NB4 (cell line): ENCODE measurements at regions not wholly inside any gene's neighbourhood (a gene's known extent, or its start where the extent isn't known, plus 50 kb on each side); places are given as distances from the start of the nearest gene placed in this dataset.
A peak's percentile ranks its signal among the peaks of the same experiment; 100 is the strongest.
"Not testable (repeated sequence)": the region's sequence is repeated elsewhere in the genome, so short reads cannot be mapped to it uniquely, and the experiment has no call there.

Experiments
- DNase-seq: peaks from one replicate; pipeline ENCODE4 v3.0.0; 2010; ENCODE audit warnings: low read depth
- H3K4me3 ChIP-seq: one replicate; pipeline ENCODE4 v1.5.1; 2011; ENCODE audit warnings: mild to moderate bottlenecking, low read depth, low read length, moderate library complexity

DNA sequence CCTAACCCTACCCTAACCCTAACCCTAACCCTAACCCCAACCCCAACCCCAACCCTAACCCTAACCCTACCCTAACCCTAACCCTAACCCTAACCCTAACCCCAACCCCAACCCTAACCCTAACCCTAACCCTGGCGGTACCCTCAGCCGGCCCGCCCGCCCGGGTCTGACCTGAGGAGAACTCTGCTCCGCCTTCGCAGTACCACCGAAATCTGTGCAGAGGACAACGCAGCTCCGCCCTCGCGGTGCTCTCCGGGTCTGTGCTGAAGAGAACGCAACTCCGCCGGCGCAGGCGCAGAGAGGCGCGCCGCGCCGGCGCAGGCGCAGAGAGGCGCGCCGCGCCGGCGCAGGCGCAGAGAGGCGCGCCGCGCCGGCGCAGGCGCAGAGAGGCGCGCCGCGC lies 56.1 kb upstream of the IQSEC3 start:
- DNase-seq, H3K4me3 ChIP-seq: not testable (repeated sequence)

DNA sequence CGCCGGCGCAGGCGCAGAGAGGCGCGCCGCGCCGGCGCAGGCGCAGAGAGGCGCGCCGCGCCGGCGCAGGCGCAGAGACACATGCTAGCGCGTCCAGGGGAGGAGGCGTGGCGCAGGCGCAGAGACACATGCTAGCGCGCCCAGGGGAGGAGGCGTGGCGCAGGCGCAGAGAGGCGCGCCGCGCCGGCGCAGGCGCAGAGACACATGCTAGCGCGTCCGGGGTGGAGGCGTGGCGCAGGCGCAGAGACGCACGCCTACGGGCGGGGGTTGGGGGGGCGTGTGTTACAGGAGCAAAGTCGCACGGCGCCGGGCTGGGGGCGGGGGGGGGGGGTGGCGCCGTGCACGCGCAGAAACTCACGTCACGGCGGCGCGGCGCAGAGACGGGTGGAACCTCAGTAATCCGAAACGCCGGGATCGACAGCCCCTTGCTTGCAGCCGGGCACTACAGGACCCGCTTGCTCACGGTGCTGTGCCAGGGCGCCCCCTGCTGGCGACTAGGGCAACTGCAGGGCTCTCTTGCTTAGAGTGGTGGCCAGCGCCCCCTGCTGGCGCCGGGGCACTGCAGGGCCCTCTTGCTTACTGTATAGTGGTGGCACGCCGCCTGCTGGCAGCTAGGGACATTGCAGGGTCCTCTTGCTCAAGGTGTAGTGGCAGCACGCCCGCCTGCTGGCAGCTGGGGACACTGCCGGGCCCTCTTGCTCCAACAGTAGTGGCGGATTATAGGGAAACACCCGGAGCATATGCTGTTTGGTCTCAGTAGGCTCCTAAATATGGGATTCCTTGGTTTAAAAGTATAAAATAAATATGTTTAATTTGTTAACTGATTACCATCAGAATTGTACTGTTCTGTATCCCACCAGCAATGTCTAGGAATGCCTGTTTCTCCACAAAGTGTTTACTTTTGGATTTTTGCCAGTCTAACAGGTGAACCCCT lies 55.4 kb upstream of the IQSEC3 start:
- H3K4me3 ChIP-seq, result not testable (repeated sequence)
- DNase-seq, result peak; percentile 47

DNA sequence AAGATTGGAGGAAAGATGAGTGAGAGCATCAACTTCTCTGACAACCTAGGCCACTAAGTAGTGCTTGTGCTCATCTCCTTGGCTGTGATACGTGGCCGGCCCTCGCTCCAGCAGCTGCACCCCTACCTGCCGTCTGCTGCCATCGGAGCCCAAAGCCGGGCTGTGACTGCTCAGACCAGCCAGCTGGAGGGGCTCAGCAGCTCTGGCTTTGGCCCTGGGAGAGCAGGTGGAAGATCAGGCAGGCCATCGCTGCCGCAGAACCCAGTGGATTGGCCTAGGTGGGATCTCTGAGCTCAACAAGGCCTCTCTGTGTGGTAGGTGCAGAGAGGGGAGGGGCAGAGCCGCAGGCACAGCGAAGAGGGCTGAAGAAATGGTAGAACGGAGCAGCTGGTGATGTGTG lies 54.3 kb upstream of the IQSEC3 start:
- not testable (repeated sequence) for DNase-seq, H3K4me3 ChIP-seq

DNA sequence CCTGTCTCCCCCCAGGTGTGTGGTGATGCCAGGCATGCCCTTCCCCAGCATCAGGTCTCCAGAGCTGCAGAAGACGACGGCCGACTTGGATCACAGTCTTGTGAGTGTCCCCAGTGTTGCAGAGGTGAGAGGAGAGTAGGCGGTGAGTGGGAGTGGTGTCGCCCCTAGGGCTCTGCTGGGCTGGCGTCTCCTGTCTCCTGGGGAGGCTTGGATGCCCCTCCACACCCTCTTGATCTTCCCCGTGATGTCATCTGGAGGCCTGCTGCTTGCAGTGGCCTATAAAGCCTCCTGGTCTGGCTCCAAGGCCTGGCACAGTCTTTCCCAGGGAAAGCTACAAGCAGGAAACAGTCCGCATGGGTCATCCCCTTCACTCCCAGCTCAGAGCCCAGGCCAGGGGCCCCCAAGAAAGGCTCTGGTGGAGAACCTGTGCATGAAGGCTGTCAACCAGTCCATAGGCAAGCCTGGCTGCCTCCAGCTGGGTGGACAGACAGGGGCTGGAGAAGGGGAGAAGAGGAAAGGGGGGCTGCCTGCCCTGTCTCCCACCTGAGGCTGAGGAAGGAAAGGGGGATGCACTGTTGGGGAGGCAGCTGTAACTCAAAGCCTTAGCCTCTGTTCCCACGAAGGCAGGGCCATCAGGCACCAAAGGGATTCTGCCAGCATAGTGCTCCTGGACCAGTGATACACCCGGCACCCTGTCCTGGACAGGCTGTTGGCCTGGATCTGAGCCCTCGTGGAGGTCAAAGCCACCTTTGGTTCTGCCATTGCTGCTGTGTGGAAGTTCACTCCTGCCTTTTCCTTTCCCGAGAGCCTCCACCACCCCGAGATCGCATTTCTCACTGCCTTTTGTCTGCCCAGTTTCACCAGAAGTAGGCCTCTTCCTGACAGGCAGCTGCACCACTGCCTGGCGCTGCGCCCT lies 53.6 kb upstream of the IQSEC3 start:
- DNase-seq, H3K4me3 ChIP-seq: not testable (repeated sequence)

DNA sequence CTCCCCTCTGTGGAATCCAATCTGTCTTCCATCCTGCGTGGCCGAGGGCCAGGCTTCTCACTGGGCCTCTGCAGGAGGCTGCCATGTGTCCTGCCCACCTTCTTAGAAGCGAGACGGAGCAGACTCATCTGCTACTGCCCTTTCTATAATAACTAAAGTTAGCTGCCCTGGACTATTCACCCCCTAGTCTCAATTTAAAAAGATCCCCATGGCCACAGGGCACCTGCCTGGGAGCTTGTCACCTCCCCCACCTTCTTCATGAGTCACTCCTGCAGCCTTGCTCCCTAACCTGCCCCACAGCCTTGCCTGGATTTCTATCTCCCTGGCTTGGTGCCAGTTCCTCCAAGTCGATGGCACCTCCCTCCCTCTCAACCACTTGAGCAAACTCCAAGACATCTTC lies 52.7 kb upstream of the IQSEC3 start:
- not testable (repeated sequence) for H3K4me3 ChIP-seq
- peak; percentile 56 for DNase-seq

DNA sequence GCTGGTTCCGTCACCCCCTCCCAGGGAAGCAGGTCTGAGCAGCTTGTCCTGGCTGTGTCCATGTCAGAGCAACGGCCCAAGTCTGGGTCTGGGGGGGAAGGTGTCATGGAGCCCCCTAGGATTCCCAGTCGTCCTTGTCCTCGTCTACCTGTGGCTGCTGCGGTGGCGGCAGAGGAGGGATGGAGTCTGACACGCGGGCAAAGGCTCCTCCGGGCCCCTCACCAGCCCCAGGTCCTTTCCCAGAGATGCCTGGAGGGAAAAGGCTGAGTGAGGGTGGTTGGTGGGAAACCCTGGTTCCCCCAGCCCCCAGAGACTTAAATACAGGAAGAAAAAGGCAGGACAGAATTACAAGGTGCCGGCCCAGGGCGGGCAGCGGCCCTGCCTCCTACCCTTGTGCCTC lies 51.9 kb upstream of the IQSEC3 start:
- not testable (repeated sequence) for DNase-seq, H3K4me3 ChIP-seq

DNA sequence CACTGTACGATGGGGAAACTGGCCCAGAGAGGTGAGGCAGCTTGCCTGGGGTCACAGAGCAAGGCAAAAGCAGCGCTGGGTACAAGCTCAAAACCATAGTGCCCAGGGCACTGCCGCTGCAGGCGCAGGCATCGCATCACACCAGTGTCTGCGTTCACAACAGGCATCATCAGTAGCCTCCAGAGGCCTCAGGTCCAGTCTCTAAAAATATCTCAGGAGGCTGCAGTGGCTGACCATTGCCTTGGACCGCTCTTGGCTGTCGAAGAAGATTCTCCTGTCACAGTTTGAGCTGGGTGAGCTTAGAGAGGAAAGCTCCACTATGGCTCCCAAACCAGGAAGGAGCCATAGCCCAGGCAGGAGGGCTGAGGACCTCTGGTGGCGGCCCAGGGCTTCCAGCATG lies 51.2 kb upstream of the IQSEC3 start:
- not testable (repeated sequence) for H3K4me3 ChIP-seq, DNase-seq

DNA sequence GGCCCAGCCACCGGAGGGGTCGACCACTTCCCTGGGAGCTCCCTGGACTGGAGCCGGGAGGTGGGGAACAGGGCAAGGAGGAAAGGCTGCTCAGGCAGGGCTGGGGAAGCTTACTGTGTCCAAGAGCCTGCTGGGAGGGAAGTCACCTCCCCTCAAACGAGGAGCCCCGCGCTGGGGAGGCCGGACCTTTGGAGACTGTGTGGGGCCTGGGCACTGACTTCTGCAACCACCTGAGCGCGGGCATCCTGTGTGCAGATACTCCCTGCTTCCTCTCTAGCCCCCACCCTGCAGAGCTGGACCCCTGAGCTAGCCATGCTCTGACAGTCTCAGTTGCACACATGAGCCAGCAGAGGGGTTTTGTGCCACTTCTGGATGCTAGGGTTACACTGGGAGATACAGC lies 50.5 kb upstream of the IQSEC3 start:
- DNase-seq, H3K4me3 ChIP-seq: not testable (repeated sequence)

DNA sequence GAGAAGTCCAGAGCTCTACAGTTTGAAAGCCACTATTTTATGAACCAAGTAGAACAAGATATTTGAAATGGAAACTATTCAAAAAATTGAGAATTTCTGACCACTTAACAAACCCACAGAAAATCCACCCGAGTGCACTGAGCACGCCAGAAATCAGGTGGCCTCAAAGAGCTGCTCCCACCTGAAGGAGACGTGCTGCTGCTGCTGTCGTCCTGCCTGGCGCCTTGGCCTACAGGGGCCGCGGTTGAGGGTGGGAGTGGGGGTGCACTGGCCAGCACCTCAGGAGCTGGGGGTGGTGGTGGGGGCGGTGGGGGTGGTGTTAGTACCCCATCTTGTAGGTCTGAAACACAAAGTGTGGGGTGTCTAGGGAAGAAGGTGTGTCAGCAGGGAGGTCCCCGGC lies 50.0 kb upstream of the IQSEC3 start:
- H3K4me3 ChIP-seq, DNase-seq: not testable (repeated sequence)
